Hippocampal formation (tissue), 2 donors: ENCODE measurements at regions not wholly inside any gene's neighbourhood (a gene's known extent, or its start where the extent isn't known, plus 50 kb on each side); places are given as distances from the start of the nearest gene placed in this dataset.

ENCODE experiments used
- DNase-seq, 2 donors: peaks; one replicate each; lab custom pipeline; 2025; lab: John Stamatoyannopoulos, UW

DNA sequence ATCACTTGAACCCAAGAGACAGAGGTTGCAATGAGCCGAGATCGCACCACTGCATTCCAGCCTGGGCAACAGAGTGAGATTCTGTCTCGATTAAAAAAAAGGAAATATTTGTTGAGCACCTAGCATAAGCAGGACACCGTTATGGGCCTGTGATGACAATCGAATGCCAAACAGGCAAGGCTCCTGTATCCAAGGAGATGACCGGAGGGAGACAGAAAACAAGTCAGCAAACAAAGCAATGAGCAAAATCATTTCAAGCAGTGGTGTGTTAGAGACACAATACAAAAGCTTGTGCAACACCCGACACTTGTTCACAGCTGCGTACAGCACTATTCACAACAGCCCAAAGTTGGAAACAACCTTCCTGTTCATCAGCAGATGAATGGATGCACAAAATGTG lies 87.1 kb upstream of the CPEB4 start:
- no peak for DNase-seq

DNA sequence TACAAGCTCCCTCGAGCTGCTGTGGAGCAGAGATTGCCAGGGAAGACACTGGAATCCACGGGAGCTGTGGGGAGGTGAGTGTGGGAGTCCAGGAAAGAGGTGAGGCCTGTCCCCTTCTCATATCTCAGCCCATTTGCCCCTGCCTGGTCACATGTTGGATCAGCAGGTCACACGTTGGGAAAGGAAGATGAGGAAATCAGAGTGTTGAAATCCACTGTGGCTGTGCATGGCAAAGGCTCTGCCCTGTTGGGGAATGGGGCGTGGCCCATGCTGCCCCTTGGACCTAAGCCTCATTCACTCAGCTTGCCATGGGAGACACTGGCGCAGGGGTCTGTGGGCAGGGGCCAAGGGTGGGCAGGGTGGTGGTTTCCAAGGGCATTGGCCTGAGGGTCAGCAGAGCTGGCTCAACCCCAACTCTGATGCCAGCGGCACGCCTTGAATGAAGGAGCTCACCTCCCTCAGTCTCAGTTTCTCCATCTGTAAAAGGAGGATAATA lies 85.4 kb upstream of the CPEB4 start:
- no peak for DNase-seq

DNA sequence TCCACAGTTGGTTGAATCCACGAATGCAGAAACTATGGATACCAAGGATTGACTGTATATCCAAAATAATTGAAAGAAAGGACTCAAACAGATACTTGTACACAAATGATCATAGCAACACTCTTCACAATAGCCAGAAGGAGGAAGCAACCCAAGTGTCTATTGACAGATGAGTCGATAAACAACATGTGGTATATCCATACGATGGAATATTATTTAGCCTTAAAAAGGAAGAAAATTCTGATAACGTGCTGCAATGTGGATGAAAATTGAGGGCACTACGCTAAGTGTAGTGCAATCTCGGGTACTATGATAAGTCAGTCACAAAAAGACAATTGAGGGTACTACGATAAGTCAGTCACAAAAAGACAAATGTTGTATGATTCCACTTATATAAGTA lies 83.6 kb upstream of the CPEB4 start:
- no peak for DNase-seq

DNA sequence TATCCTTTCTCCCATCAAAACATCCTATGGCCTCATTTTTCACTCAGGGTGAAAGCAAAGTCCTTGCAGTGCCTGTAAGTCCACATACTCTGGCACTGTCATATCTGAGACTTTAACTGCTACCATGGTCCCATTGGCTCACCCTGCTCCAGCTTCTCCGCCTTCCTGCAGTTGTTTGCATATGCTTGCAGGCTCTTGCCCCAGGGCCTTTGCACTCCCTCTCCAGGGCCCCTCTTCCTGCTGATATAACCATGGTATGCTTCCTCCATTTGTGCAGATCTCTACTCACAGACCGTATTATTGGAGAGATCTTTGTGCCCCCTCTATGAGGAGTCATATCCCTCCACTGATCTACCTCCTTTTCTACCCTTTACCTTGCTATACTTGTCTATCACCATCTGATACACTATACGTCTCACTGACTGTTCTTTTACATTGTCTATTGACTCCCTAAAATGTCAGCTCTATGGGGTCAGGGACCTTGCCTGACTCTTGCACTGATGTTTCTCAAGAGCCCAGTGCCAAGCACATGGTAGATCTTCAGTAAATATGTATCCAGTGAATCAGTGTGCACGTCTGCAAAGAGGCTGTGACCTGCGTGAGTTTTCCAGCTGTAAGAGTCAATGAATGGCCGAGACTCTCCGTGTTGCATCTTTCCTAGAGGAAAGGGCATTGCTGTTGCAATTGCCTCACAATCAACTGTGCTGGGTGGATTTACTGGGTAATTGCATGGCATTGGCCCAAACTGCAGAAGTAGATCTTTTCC lies 81.7 kb upstream of the CPEB4 start:
- DNase-seq: no peak

DNA sequence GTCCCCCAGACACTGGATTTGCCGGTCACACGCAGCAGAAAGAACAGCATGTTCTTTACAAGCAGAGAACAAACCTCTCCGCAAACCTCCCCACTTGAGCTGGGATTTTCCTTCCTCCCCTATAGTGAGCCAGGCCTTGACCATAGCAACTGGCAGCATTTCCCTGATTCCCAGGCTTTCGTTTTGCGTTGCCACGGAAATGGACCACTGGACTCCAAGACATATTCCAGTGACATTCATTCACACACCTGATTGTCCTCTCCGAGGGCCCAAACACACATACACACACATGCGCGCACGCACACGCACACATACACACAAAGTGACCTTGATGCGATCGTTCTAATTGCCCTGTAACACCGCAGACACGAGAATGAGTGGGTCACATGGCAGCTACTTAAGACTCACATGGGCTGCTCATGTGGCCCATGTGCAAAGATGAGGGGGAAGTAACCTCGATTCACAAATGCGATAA lies 80.9 kb upstream of the CPEB4 start:
- DNase-seq: no peak

DNA sequence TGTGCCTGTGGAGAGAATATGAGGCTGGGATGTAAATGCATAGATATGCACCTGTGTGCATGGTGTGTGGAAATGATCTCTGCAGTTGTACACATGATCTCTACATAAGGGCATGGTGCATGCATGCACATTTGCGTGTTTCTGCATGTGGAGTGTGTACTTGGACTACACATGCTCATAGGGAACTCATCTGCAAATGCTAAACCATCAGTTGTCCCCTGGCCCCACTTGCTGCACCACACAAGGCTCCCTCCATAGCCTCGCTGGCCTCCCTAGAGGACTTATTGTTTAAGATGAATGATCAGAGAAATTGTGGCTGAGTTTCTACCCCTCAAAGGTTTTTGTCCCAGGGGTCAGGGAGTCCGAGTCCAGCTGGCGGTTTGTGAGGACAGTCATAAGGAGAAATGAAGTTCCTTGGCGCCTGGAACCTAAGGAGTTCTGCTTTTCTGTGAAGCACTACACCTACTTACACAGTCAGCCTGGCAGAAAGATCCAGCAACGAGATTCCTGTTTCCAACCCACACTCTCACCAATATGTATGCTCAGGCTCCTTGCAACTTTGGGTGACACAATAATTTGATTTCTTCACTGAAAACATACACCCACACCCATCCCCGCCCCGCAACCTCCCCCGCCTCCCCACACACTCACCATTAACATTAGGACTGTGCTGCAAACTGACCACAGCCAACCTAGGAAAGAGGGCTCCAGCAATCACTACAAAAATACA lies 79.9 kb upstream of the CPEB4 start:
- DNase-seq: no peak

DNA sequence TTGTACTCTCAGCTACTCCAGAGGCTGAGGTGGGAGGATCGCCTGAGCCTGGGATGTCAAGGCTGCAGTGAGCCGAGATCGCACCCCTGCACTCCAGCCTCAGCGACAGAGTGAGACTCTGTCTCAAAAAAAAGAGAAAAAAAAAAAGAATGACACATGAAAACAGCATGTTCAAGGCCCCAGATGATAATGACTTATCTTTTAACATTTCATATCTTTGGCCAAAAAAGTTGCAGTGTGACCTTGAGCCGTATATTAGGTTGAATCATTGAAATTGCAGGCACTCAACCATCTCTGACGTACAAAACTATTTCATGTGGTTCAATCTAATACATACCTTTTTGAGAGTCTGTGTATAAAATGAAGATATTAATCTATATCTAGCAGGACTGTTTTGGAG lies 79.1 kb upstream of the CPEB4 start:
- no peak for DNase-seq

DNA sequence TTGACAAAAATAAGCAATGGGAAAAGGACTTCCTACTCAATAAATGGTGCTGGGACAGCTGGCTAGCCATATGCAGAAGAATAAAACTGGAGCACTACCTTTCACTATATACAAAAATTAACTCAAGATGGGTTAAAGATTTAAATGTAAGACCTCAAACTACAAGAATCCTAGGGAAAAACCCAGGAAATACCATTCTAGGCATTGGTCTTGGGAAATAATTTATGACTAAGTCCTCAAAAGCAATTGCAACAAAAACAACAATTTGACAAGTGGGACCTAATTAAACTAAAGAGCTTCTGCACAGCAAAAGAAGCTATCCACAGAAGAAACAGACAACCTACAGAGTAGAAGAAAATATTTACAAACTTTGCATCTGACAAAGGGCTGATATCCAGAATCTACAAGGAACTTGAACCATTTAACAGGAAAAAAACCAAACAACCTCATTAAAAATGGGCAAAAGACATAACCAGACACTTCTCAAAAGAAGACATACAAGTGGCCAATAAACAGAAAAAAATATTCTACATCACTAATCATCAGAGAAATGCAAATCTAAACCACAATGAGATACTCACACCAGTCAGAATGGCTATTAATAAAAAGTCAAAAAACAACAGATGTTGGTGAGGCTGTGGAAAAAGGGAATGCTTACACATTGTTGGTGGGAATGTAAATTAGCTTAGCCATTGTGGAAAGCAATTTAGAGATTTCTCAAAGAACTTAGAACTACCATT lies 75.2 kb upstream of the CPEB4 start:
- no peak for DNase-seq

DNA sequence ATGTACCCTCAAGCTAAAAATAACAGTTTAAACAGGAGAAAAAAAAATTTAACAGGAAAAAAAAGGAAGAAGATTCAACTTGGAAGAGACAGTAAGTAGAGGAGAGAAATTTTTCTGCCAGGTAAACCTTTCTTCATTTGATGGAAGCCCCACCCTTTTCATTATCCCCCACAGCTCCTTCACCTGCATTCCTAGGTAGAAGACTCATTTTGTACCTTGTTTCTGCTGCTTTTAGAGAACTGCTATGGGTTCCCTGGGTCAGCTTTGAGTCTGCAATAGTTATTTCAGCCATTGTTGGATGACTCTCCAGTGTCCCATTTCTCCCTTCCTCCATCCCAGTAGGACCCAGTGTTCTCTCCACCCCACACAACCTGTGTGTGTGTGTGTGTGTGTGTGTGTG lies 74.1 kb upstream of the CPEB4 start:
- DNase-seq: no peak

DNA sequence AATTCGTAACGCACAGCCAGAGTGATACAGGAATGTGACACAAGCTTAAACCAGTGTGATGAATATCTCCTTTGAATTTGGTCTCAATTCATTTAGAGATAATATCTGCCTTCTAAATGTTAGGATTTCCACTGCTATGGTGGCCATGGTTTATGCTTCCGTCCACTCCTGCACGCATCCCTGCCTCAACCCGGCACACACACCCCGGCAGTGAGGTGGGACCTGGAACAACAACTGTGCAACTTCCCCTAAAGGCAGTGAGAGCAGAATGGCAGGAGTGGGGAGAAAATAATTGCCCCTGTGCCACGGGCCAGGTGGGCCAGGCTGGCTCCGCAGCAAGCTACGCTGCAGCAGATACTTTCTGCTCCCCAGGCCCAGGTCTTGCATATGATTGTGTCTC lies 72.6 kb upstream of the CPEB4 start:
- no peak for DNase-seq

DNA sequence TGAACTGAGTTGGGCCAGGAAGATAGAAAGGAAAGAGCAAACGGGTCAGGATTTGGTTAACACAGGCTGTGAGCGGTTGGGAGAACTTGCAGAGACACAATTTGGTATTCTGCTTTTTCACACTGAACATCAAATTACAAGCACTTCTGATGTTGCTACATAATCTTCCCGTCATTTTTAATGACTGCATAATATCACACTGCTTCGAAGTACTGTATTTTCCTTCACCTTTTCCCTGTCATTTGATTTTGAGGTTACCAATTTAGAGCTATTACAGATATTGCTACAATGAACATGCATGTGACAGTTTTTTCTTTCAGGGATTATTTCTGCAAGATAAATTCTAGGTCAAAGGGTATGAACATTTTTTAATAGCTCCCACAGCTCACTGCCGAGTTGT lies 71.4 kb upstream of the CPEB4 start:
- DNase-seq: no peak

DNA sequence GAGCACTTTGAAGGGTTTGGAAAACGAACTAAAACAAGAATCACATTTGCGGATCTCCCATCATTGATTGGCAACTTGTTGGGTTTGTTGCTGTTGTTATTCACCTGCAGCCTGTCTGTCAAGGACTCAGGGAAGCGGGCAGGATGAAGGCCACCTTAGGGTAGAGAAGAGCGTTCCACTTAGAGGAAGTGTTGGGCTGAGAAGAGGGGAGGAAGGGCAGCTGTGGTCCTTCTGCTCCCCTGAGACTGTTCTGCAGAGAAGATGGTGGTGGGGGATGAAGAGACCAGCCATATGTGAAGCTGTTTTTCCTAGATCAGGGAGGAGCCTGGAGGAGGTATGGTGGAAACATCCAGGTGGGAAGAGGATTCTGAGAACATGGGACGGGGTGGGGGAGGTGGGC lies 70.6 kb upstream of the CPEB4 start:
- no peak for DNase-seq

DNA sequence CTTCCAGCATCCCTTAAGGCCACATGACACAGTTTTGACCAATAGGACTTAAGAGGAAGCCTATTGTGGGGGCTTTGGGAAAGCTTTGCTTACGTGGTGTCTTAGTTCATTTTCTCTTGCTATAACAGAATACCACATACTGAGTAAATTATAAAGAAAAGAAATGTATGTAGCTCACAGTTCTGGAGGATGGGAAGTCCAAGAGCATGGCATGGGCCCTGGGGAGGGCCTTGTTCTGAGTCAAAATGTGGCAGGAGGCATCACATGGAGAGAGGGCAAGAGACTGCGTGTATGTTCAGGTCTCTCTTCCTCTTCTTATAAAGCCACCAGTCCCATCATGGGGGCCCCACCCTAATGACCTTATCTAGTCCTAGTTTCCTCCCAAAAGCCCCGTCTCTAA lies 68.6 kb upstream of the CPEB4 start:
- DNase-seq: no peak

DNA sequence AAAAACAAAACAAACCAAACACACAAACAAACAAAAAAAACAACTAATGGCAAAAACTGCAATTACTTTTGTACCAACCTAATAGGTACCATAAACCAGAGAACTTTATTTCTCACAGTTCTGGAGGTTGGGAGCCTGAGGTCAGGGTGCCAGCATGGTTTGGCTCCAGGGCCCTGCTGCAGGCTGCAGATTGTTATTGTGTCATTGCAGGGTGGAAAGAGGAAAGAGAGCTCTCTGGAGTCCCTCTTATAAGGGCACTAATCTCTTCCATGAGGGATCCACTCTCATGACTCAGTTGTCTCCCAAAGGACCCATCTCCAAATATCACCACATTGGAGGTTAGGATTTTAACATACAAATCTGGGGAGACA lies 64.9 kb upstream of the CPEB4 start:
- DNase-seq: no peak

DNA sequence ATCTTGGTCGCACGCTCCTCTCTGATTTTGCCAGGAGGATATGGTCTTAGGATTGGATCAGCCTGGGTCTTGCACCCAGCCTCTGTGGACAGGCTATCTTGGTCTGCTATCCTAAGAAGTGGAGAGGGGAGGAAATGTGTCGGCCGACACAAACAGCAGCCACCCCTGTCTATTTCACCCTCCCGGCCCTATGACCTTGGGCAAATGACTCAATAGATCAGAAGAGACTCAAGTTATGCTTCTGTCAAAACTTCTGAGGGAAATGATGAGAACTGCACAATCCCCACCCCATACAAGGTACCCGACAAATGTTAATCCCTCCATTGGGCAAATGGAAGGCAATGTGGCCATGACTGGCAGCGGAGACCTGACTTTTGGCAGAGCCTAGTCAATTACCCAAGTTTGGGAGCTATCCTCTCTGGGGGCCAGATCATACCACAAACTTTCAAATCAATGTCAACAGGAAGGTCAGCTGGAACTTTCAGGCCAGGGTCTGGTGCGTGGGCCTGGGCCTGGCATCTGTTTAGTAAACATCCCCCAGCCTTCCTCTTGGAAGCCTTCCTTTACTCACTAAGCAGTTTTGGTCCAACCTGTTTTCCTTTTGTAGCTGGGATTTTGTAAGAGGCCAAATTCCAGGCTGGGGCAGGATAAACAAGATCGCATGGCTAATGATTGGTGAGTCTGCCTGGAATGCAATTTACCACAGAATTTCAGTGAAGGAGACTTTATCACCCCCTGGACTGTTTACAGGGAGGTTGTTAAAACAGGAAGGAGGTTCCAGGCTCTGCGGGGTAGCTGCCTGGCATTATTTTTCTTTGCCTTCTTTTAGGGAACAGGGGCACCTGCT lies 64.2 kb upstream of the CPEB4 start:
- DNase-seq: no peak

DNA sequence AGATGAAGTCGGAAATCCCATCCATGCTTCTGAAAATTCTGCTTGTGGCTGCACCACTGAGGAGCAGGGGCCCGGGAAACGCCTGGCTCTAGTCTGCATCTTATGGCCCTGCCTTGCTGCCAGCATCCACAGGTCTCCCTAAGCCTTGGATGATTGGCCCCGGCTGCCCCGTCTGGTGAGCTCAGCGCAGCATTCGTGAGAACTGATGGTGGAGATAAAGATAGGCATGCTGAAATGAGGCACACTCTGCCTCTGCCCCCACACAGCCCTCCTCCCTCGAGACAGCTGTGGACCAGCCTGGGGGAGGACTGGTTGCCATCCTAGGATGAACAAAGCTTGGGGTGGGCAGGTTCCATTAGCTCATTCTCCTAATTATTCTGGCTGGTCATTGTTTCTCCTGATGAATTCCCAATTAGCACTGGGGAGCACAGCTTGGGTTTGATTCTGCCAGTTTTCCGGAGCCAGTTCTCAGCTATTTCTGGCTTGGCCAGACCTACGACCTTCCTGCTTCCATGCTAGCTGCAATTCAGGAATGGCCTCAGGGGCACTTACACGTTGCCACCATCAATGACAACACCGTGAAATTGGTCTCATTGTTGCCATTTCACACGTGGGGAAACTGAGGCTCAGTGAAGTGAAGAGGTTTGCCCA lies 62.8 kb upstream of the CPEB4 start:
- DNase-seq: no peak

DNA sequence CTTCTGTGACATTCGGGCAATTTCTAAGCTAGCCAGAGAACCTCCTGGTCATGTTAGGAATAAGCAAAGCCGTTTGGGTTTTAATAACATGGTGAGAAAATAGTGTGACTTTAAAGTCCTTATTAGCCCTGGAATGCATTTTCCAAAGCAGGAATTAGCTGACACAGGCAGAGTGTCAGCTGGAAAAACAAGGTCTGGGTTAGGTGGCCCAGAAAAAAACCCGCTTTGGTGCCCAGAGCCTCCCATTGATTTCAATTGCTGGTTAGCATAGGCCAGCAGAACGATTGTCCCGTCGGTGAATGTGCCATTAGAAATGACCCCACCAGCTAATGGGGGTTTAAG lies 62.1 kb upstream of the CPEB4 start:
- DNase-seq: no peak

DNA sequence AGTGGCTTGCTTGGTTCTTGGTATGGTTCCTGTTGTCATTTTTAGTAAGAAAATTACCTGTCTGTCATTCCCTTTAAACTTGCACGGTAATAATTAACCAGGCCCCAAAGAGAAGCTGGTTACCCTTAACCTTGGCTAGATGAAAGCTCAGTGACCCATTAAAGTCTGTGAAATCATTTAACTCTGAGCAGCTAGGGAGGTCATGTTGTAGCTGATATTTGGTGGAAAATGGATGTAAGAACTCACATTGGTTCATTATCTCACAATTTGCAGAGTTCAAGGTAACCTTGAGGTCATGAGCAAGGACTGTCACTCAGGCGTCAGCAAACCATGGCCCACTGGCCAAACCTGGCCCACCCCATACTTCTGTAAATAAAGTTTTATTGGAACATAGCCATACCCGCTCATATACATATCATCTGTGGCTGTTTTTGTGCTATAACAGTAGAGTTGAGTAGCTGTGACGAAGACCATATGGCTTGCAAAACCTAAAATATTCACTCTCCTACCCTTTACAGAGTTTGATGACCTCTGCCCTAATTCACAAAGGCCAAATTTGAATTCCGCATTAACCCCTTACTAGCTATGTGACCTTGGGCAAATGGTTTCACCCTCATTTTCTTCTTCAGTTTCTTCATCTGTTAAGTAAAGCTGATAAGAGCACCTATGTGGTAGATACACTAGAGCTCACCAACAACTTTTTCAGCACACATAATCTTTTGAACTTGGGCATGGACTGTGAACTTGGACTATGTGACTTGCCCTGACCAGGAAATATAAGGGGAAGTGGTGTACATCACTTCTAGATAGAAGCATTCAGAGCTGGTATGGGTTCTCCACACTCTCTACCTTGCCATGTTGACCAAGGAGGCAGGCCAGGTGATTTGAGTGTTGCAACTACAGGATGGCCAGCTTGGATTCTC lies 61.5 kb upstream of the CPEB4 start:
- no peak for DNase-seq

DNA sequence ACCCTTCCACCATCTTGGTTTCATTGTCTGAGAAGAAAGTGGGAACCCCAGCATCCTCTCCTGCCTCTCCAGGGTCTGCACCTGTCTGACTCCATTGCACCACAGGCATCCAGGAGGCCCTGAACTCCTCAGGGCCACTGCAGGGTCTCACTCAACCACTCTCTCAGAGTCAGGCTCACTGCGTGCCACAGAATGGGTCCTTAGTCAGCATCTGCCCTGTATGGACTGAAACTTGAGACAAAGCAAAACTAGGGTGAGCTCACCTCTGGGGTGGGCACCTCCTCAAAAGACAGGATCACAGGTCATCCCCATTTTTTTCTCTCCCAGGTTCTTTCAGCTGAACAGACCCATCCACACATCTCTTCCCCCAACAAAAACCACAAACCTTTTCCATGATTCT lies 59.2 kb upstream of the CPEB4 start:
- DNase-seq: no peak

DNA sequence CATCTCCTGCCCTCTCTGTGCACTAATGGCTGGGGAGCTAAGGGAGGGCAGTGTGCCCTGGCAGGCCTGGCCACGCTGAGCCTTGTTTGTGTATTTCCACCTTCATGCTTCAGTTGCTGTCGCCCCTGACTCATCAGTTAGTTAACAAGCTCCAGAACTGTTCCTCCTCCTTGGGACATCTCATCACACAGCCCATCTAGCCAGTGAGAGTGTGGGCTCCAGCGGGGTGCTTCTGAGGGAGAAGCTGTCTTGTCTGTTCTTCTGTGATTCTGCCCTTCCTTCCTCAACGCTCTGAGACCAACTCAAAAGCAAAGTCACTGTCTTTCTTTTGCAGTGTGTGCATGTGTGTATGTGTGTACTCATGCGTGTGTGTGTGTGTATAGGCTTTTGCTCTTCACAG lies 58.3 kb upstream of the CPEB4 start:
- DNase-seq: no peak
